ENCODE measurements at regions not wholly inside any gene's neighbourhood (a gene's known extent, or its start where the extent isn't known, plus 50 kb on each side); places are given as distances from the start of the nearest gene placed in this dataset.
A peak's percentile ranks its signal among the peaks of the same experiment; 100 is the strongest.
"Not testable (repeated sequence)": the region's sequence is repeated elsewhere in the genome, so short reads cannot be mapped to it uniquely, and the experiment has no call there.

- DNase-seq (ENCODE audit: low spot score) = no peak
Measured at GRCh38 chr10:10702211-10702610, 315.5 kb upstream of the CELF2 start.

GRCh38 chr10:10703382-10703781, 314.3 kb upstream of the CELF2 start:
- no peak for DNase-seq (ENCODE audit: low spot score)

- no peak for DNase-seq (ENCODE audit: low spot score)
Measured at GRCh38 chr10:10712155-10712704, 305.4 kb upstream of the CELF2 start.

GRCh38 chr10:10714327-10714726, 303.3 kb upstream of the CELF2 start:
- DNase-seq (ENCODE audit: low spot score) = no peak

- no peak for DNase-seq (ENCODE audit: low spot score)
Measured at GRCh38 chr10:10716972-10717371, 300.7 kb upstream of the CELF2 start.

- no peak for DNase-seq (ENCODE audit: low spot score)
Measured at GRCh38 chr10:10722422-10722821, 295.2 kb upstream of the CELF2 start.

- DNase-seq (ENCODE audit: low spot score) = no peak
Measured at GRCh38 chr10:10725196-10725595, 292.5 kb upstream of the CELF2 start.

GRCh38 chr10:10726101-10726500, 291.6 kb upstream of the CELF2 start:
- DNase-seq (ENCODE audit: low spot score) = no peak

- DNase-seq (ENCODE audit: low spot score) = not testable (repeated sequence)
Measured at GRCh38 chr10:10727411-10727810, 290.3 kb upstream of the CELF2 start.

GRCh38 chr10:10727812-10728211, 289.9 kb upstream of the CELF2 start:
- peak; percentile 52 for DNase-seq (ENCODE audit: low spot score)

- DNase-seq (ENCODE audit: low spot score) = no peak
Measured at GRCh38 chr10:10730471-10731043, 287.1 kb upstream of the CELF2 start.

GRCh38 chr10:10731366-10731765, 286.3 kb upstream of the CELF2 start:
- DNase-seq (ENCODE audit: low spot score) = no peak

- no peak for DNase-seq (ENCODE audit: low spot score)
Measured at GRCh38 chr10:10734356-10735064, 283.2 kb upstream of the CELF2 start.

GRCh38 chr10:10745291-10745690, 272.4 kb upstream of the CELF2 start:
- DNase-seq (ENCODE audit: low spot score) = no peak

- no peak for DNase-seq (ENCODE audit: low spot score)
Measured at GRCh38 chr10:10755490-10755889, 262.2 kb upstream of the CELF2 start.

GRCh38 chr10:10758306-10758705, 259.4 kb upstream of the CELF2 start:
- DNase-seq (ENCODE audit: low spot score) = no peak

- DNase-seq (ENCODE audit: low spot score) = not testable (repeated sequence)
Measured at GRCh38 chr10:10759806-10760205, 257.9 kb upstream of the CELF2 start.

- DNase-seq (ENCODE audit: low spot score) = no peak
Measured at GRCh38 chr10:10765017-10765416, 252.7 kb upstream of the CELF2 start.

- no peak for DNase-seq (ENCODE audit: low spot score)
Measured at GRCh38 chr10:10772411-10772810, 245.3 kb upstream of the CELF2 start.

- no peak for DNase-seq (ENCODE audit: low spot score)
Measured at GRCh38 chr10:10772874-10773508, 244.7 kb upstream of the CELF2 start.

- DNase-seq (ENCODE audit: low spot score) = no peak
Measured at GRCh38 chr10:10774416-10774815, 243.3 kb upstream of the CELF2 start.

- no peak for DNase-seq (ENCODE audit: low spot score)
Measured at GRCh38 chr10:10776363-10776762, 241.3 kb upstream of the CELF2 start.

GRCh38 chr10:10777279-10777678, 240.4 kb upstream of the CELF2 start:
- no peak for DNase-seq (ENCODE audit: low spot score)
